GM12878 (cell line): ENCODE measurements at regions not wholly inside any gene's neighbourhood (a gene's known extent, or its start where the extent isn't known, plus 50 kb on each side); places are given as distances from the start of the nearest gene placed in this dataset.

ENCODE experiments used
- ATAC-seq: fragments of 200-7000 bp; cut with Tn5 transposase; 3 replicates; pipeline ENCODE4 v1.9.1; 2020; ENCODE audit warnings: mild to moderate bottlenecking, moderate library complexity
- BruUV-seq: library from RNA; stranded (reverse); fragments of 400-500 nt; replicated peaks from 2 replicates; lab custom pipeline; 2021; lab: Mats Ljungman, UMichigan
- CTCF ChIA-PET: fragments of 300-600 bp; sonication (Branson Sonifier 250); formaldehyde crosslinking; extraction: SDS; loops from one replicate; lab custom pipeline; 2021; ENCODE audit warnings: inconsistent platforms; lab: Yijun Ruan, JAX
- POLR2A ChIA-PET: fragments of 350-600 bp; formaldehyde crosslinking; extraction: SDS; loops from one replicate; lab custom pipeline; 2021; ENCODE audit warnings: inconsistent platforms; lab: Charles Lee
- RAD21 ChIA-PET: fragments of 300-600 bp; sonication (Branson Sonifier 250); formaldehyde crosslinking; loops from one replicate; lab custom pipeline; 2023; ENCODE audit warnings: antibody characterized with exemption; ENCODE audit not compliant: unreplicated experiment; lab: Charles Lee
- SMC1A ChIA-PET: fragments of 300-600 bp; sonication (Branson Sonifier 250); formaldehyde crosslinking; loops from one replicate; lab custom pipeline; 2023; ENCODE audit not compliant: unreplicated experiment, uncharacterized antibody; lab: Charles Lee
- DNase-seq: peaks from one replicate; pipeline ENCODE4 v3.0.0-alpha.2; 2011; ENCODE audit warnings: low read depth, low spot score
- FAIRE-seq: peaks from 3 replicates; lab custom pipeline; 2011; peaks lifted over from hg19 to GRCh38; lab: Jason Lieb, UNC
- H2AFZ ChIP-seq: 2 replicates; pipeline ENCODE4 v1.6.0; 2011; ENCODE audit warnings: low read depth, low read length, control low read depth; ENCODE audit not compliant: control insufficient read depth
- H3K27ac ChIP-seq: 2 replicates; pipeline ENCODE4 v1.5.1; 2011; ENCODE audit warnings: control low read depth; ENCODE audit not compliant: control insufficient read depth, insufficient read depth
- H3K27me3 ChIP-seq, 2 experiments: replicated peaks in 1 of 2; 2 replicates each; pipeline versions ENCODE4 v1.6.0 to v1.6.1; 2011; ENCODE audit warnings: low read length in 1 of 2; ENCODE audit not compliant: control insufficient read depth in 2 of 2, insufficient read depth in 2 of 2
- H3K36me3 ChIP-seq, 2 experiments: 2 replicates each; pipeline ENCODE4 v1.5.1; 2011; ENCODE audit warnings: low read length in 1 of 2; ENCODE audit not compliant: control insufficient read depth in 2 of 2, insufficient read depth in 2 of 2
- H3K4me1 ChIP-seq: 2 replicates; pipeline ENCODE4 v1.6.1; 2011; ENCODE audit warnings: mild to moderate bottlenecking, low read length, moderate library complexity, mixed read lengths; ENCODE audit not compliant: control insufficient read depth, insufficient read depth
- H3K4me2 ChIP-seq: 2 replicates; pipeline ENCODE4 v1.6.0; 2011; ENCODE audit warnings: control low read depth; ENCODE audit not compliant: control insufficient read depth, insufficient read depth
- H3K4me3 ChIP-seq: fragments of 200-600 bp; sonication (generic); 2 replicates; pipeline ENCODE4 v1.5.1; 2016
- H3K79me2 ChIP-seq: 2 replicates; pipeline ENCODE4 v1.6.0; 2011; ENCODE audit warnings: low read length; ENCODE audit not compliant: control insufficient read depth, insufficient read depth
- H3K9ac ChIP-seq: 2 replicates; pipeline ENCODE4 v1.8.0; 2011; ENCODE audit warnings: low read length, control low read depth, mixed read lengths; ENCODE audit not compliant: control insufficient read depth, insufficient read depth
- H3K9me3 ChIP-seq: replicated peaks from 3 replicates; pipeline ENCODE4 v1.5.1; 2011; ENCODE audit warnings: mild to moderate bottlenecking, low read length; ENCODE audit not compliant: control insufficient read depth, insufficient read depth
- H4K20me1 ChIP-seq: 2 replicates; pipeline ENCODE4 v1.6.0; 2011; ENCODE audit not compliant: control insufficient read depth, insufficient read depth
- CBFB ChIP-seq: IDR thresholded peaks from 2 replicates; pipeline ENCODE4 v1.6.1; 2016; ENCODE audit warnings: antibody characterized with exemption, low read depth
- CBX3 ChIP-seq: fragments of 200-600 bp; sonication (generic); IDR thresholded peaks from 2 replicates; pipeline ENCODE4 v1.6.1; 2016; ENCODE audit warnings: low read depth, borderline replicate concordance
- CREM ChIP-seq: IDR thresholded peaks from 2 replicates; pipeline ENCODE4 v1.6.1; 2014; ENCODE audit warnings: antibody characterized with exemption, low read depth
- E2F4 ChIP-seq: IDR thresholded peaks from 2 replicates; pipeline ENCODE4 v1.6.1; 2012; ENCODE audit warnings: low read depth, low read length, improper control_type of control experiment
- E4F1 ChIP-seq: fragments of 450-650 bp; IDR thresholded peaks from 2 replicates; pipeline ENCODE4 v1.6.1; 2018; ENCODE audit warnings: borderline replicate concordance, mild to moderate bottlenecking; ENCODE audit not compliant: partially characterized antibody
- ESRRA ChIP-seq: IDR thresholded peaks from 2 replicates; pipeline ENCODE4 v1.6.1; 2012; ENCODE audit warnings: mild to moderate bottlenecking, low read length, improper control_type of control experiment
- FOXM1 ChIP-seq: IDR thresholded peaks from 2 replicates; pipeline ENCODE4 v1.6.1; 2012; ENCODE audit warnings: low read depth, mild to moderate bottlenecking, inconsistent platforms, low read length, moderate library complexity
- IKZF1 ChIP-seq: fragments of 450-650 bp; conservative IDR thresholded peaks from 2 replicates; pipeline ENCODE4 v1.6.1; 2017; ENCODE audit warnings: antibody characterized with exemption, mild to moderate bottlenecking
- MTA2 ChIP-seq: fragments of 450-650 bp; IDR thresholded peaks from 2 replicates; pipeline ENCODE4 v1.6.1; 2016; ENCODE audit warnings: low read depth, mild to moderate bottlenecking, moderate library complexity
- NR2F1 ChIP-seq: fragments of 450-650 bp; conservative IDR thresholded peaks from 2 replicates; pipeline ENCODE4 v1.6.1; 2017; ENCODE audit warnings: mild to moderate bottlenecking
- PAX5 ChIP-seq: IDR thresholded peaks from 2 replicates; pipeline ENCODE4 v1.6.1; 2011; ENCODE audit warnings: low read depth, low read length, borderline replicate concordance
- POLR2AphosphoS5 ChIP-seq: IDR thresholded peaks from 2 replicates; pipeline ENCODE4 v1.6.1; 2011; ENCODE audit warnings: mild to moderate bottlenecking, low read length, inconsistent platforms
- RELA ChIP-seq: fragments of 450-650 bp; IDR thresholded peaks from 2 replicates; pipeline ENCODE4 v1.8.0; 2014; ENCODE audit warnings: borderline replicate concordance; ENCODE audit not compliant: partially characterized antibody
- SMAD5 ChIP-seq: IDR thresholded peaks from 2 replicates; pipeline ENCODE4 v1.6.1; 2016; ENCODE audit warnings: antibody characterized with exemption, low read depth
- SREBF1 ChIP-seq: IDR thresholded peaks from 2 replicates; pipeline ENCODE4 v1.6.1; 2012; ENCODE audit warnings: mild to moderate bottlenecking, low read length
- YBX1 ChIP-seq: fragments of 450-650 bp; IDR thresholded peaks from 2 replicates; pipeline ENCODE4 v1.6.1; 2016; ENCODE audit warnings: antibody characterized with exemption
- ZZZ3 ChIP-seq: IDR thresholded peaks from 2 replicates; pipeline ENCODE4 v1.6.1; 2011; ENCODE audit warnings: low read depth; ENCODE audit not compliant: control insufficient read depth, insufficient read length
- WGBS: methylation state at CpG from one replicate; pipeline ENCODE4 v1.1.6; 2016; ENCODE audit warnings: low lambda C conversion rate; ENCODE audit not compliant: insufficient replicate concordance, insufficient coverage; ENCODE audit errors: missing lambda C conversion rate; 5-methylcytosine and 5-hydroxymethylcytosine counted together
- in situ Hi-C: fragments of 300-500 bp; cut with MboI; formaldehyde crosslinking; loops from 9 replicates; pipeline ENCODE4 v1.14.3; 2018; ENCODE audit warnings: mixed read lengths
- intact Hi-C: fragments of 100-400 bp; cut with micrococcal nuclease; formaldehyde crosslinking; loops from one replicate; pipeline ENCODE4 v1.14.2; 2022; ENCODE audit not compliant: unreplicated experiment
- TF ChIP-seq, protein P1 (sequence below): fragments of 150-350 bp; IDR thresholded peaks from 2 replicates; pipeline ENCODE4 v1.6.1; 2014; ENCODE audit warnings: mild to moderate bottlenecking, low read depth, low read length

DNA sequence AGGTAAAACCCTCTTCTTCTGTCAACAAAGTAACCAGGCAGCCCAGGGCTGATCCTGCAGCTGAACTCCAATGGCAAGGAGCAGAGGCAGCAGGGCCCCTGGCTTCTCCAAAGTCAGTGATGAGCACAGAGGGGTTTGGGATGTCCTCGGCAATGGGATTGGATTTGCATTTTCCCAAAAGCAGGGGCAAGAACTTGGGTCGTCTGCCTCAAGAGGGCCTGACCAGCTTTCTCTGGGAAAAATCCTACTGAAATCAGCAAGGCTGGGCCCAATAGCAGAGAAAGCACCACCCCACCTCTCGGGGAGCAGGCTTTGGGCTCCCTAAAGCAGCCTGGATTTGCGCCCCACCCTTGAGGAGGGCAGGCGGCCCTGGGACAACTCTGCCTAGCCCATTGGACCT is 210.0 kb upstream of the IGF1R start (continued):
- TF ChIP-seq PAX5 (no peak), SMAD5 (no peak), POLR2AphosphoS5 (no peak), CREM (no peak), E4F1 (no peak), FOXM1 (no peak)

DNA sequence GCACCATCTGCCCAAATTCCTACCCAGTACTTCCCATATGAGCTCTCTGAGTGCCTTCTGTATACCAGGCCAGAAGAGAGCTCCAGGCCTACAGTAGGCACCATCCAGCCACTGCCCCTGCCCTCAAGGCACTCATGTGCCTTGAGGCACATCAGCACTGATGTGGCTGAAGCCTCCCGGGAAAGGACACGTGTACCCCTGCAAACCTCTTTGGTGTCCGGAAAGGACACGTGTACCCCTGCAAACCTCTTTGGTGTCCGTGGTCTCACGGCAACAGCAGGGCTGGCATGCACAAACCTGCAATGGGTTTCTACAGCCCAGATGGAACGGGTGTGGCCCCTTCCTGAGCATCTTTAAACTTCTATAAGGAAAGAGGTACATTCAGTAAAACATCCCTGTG is 209.4 kb upstream of the IGF1R start:
- 52% methylated on average over 7 of the region's 7 CpGs for WGBS
- in situ Hi-C loops (no loop called here), intact Hi-C loops (no loop called here)
- no peak for ATAC-seq
- Histone ChIP-seq H3K36me3 (no peaks in the 10 kb centered on the region), H3K4me3 (no peak overlapping the region), H3K27me3 (no peaks in the 10 kb centered on the region; a peak in 1 of 4 replicates), H2AFZ (no peak overlapping the region), H3K9me3 (no peaks in the 10 kb centered on the region; the same call in 2 of the 3 replicates), H4K20me1 (no peaks in the 10 kb centered on the region), H3K9ac (no peak overlapping the region), H3K79me2 (no peaks in the 10 kb centered on the region), H3K4me2 (no peak overlapping the region), H3K27ac (no peak overlapping the region), H3K4me1 (peaks cover 3% of the 10 kb centered on the region; the same call in 1 of the 2 replicates)
- TF ChIP-seq IKZF1 (no peak), RELA (no peak), YBX1 (no peak), CBFB (no peak), CBX3 (no peak), ZZZ3 (no peak), E2F4 (no peak), MTA2 (no peak), ESRRA (no peak), SREBF1 (no peak), NR2F1 (no peak)
- TF ChIP-seq, protein P1, sequence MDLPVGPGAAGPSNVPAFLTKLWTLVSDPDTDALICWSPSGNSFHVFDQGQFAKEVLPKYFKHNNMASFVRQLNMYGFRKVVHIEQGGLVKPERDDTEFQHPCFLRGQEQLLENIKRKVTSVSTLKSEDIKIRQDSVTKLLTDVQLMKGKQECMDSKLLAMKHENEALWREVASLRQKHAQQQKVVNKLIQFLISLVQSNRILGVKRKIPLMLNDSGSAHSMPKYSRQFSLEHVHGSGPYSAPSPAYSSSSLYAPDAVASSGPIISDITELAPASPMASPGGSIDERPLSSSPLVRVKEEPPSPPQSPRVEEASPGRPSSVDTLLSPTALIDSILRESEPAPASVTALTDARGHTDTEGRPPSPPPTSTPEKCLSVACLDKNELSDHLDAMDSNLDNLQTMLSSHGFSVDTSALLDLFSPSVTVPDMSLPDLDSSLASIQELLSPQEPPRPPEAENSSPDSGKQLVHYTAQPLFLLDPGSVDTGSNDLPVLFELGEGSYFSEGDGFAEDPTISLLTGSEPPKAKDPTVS, result no peak
- RAD21 ChIA-PET, result no interaction called here
- DNase-seq, result no peak
- no TSS peak for BruUV-seq
- FAIRE-seq, result no peak
- SMC1A ChIA-PET, result no interaction called here
- CTCF ChIA-PET, result no interaction called here
- POLR2A ChIA-PET, result no interaction called here
